Trophoblast cell (in vitro differentiated cells and primary cell): ENCODE measurements at regions not wholly inside any gene's neighbourhood (a gene's known extent, or its start where the extent isn't known, plus 50 kb on each side); places are given as distances from the start of the nearest gene placed in this dataset.

Source experiments
- DNase-seq, 2 donors: peaks; one replicate each; pipeline ENCODE4 v3.0.0-alpha.2; 2016
- H2AFZ ChIP-seq: 2 replicates; pipeline ENCODE4 v1.6.1; 2013; ENCODE audit warnings: low read length, moderate library complexity, mild to moderate bottlenecking; ENCODE audit not compliant: insufficient read depth, poor library complexity
- H2AK5ac ChIP-seq: 2 replicates; pipeline ENCODE4 v1.6.1; 2013; ENCODE audit warnings: mild to moderate bottlenecking, low read length
- H2BK120ac ChIP-seq: 2 replicates; pipeline ENCODE4 v1.6.1; 2013; ENCODE audit warnings: low read length, mild to moderate bottlenecking, moderate library complexity; ENCODE audit not compliant: insufficient read depth, poor library complexity
- H2BK12ac ChIP-seq: 2 replicates; pipeline ENCODE4 v1.6.1; 2013; ENCODE audit warnings: mild to moderate bottlenecking, low read length, moderate library complexity
- H2BK5ac ChIP-seq: 2 replicates; pipeline ENCODE4 v1.6.1; 2013; ENCODE audit warnings: low read length, low read depth, moderate library complexity, mild to moderate bottlenecking; ENCODE audit not compliant: poor library complexity
- H3K14ac ChIP-seq: 2 replicates; pipeline ENCODE4 v1.6.1; 2013; ENCODE audit warnings: mild to moderate bottlenecking, low read length
- H3K18ac ChIP-seq: 2 replicates; pipeline ENCODE4 v1.6.1; 2013; ENCODE audit warnings: mild to moderate bottlenecking, low read length
- H3K23ac ChIP-seq: 2 replicates; pipeline ENCODE4 v1.6.1; 2013; ENCODE audit warnings: low read length
- H3K27ac ChIP-seq: 2 replicates; pipeline ENCODE4 v1.5.1; 2013; ENCODE audit warnings: low read depth, mild to moderate bottlenecking, inconsistent platforms, low read length, moderate library complexity
- H3K27me3 ChIP-seq: 2 replicates; pipeline ENCODE4 v1.6.1; 2013; ENCODE audit warnings: inconsistent platforms, mild to moderate bottlenecking, low read length, moderate library complexity; ENCODE audit not compliant: insufficient read depth
- H3K36me3 ChIP-seq, 2 experiments: 1 replicate in 1 of 2; 2 replicates in 1 of 2; pipeline ENCODE4 v1.6.1; 2013; ENCODE audit warnings: low read length in 2 of 2, mild to moderate bottlenecking in 2 of 2, moderate library complexity in 1 of 2; ENCODE audit not compliant: insufficient read depth in 2 of 2, control insufficient read depth in 1 of 2
- H3K4ac ChIP-seq: 2 replicates; pipeline ENCODE4 v1.6.1; 2013; ENCODE audit warnings: low read depth, mild to moderate bottlenecking, low read length, moderate library complexity
- H3K4me1 ChIP-seq, 2 experiments: 1 replicate in 1 of 2; 2 replicates in 1 of 2; pipeline ENCODE4 v1.6.1; 2013; ENCODE audit warnings: low read length in 2 of 2, mild to moderate bottlenecking in 2 of 2, moderate library complexity in 1 of 2; ENCODE audit not compliant: insufficient read depth in 2 of 2, control insufficient read depth in 1 of 2
- H3K4me2 ChIP-seq: 2 replicates; pipeline ENCODE4 v1.6.1; 2013; ENCODE audit warnings: inconsistent platforms, mild to moderate bottlenecking, low read length, moderate library complexity
- H3K4me3 ChIP-seq: 2 replicates; pipeline ENCODE4 v1.5.1; 2013; ENCODE audit warnings: mild to moderate bottlenecking, low read depth, low read length, inconsistent platforms
- H3K79me1 ChIP-seq: one replicate; pipeline ENCODE4 v1.6.1; 2013; ENCODE audit warnings: low read length
- H3K79me2 ChIP-seq: 2 replicates; pipeline ENCODE4 v1.6.1; 2013; ENCODE audit warnings: low read length, mild to moderate bottlenecking; ENCODE audit not compliant: control insufficient read depth, insufficient read depth, poor library complexity
- H3K9ac ChIP-seq: 2 replicates; pipeline ENCODE4 v1.6.1; 2013; ENCODE audit warnings: mild to moderate bottlenecking, low read length
- H3K9me3 ChIP-seq: 2 replicates; pipeline ENCODE4 v1.6.1; 2013; ENCODE audit warnings: low read depth, mild to moderate bottlenecking, control low read depth, inconsistent platforms, low read length; ENCODE audit not compliant: insufficient read depth
- H4K12ac ChIP-seq: 2 replicates; pipeline ENCODE4 v1.6.1; 2013; ENCODE audit warnings: low read depth, mild to moderate bottlenecking, low read length, moderate library complexity
- H4K8ac ChIP-seq: 2 replicates; pipeline ENCODE4 v1.6.1; 2013; ENCODE audit warnings: low read depth, mild to moderate bottlenecking, low read length, moderate library complexity
- H4K91ac ChIP-seq: one replicate; pipeline ENCODE4 v1.6.1; 2013; ENCODE audit warnings: low read depth, mild to moderate bottlenecking, low read length, moderate library complexity
- WGBS: extraction: QIAGEN DNeasy Blood & Tissue Kit; methylation state at CpG from one replicate; pipeline ENCODE4 v1.1.7; 2013; ENCODE audit warnings: missing lambda C conversion rate; ENCODE audit not compliant: insufficient read length, insufficient coverage; ENCODE audit errors: extremely low coverage; 5-methylcytosine and 5-hydroxymethylcytosine counted together

GRCh38 chr13:106100171-106100919, 435.1 kb downstream of the EFNB2 start:
- Histone ChIP-seq H2AK5ac (no peak overlapping the region), H2BK12ac (no peak overlapping the region), H3K23ac (no peak overlapping the region), H3K9ac (no peak overlapping the region), H3K18ac (no peak overlapping the region), H3K36me3 (no peaks in the 10 kb centered on the region), H2BK120ac (peak overlapping the region; percentile 44), H3K79me1 (peaks cover 5% of the 10 kb centered on the region), H3K4me2 (peak overlapping the region; percentile 22), H3K4ac (no peak overlapping the region), H2BK5ac (peak overlapping the region; percentile 5), H3K27ac (peak overlapping the region; percentile 31), H4K8ac (peak overlapping the region; percentile 17), H3K14ac (no peak overlapping the region), H3K27me3 (no peaks in the 10 kb centered on the region), H4K91ac (no peak overlapping the region), H4K12ac (no peak overlapping the region), H3K4me1 (peaks cover 14 to 16% of the 10 kb centered on the region in 2 experiments), H3K9me3 (no peaks in the 10 kb centered on the region), H2AFZ (peak overlapping the region; percentile 37), H3K4me3 (no peak overlapping the region), H3K79me2 (no peaks in the 10 kb centered on the region)
- peak; percentile 78 to 82 for DNase-seq
- no CpG with 5 or more reads among the region's 8 CpGs for WGBS

- Histone ChIP-seq H3K9ac (no peak overlapping the region), H3K4me1 (peaks cover 14 to 16% of the 10 kb centered on the region in 2 experiments), H3K27me3 (no peaks in the 10 kb centered on the region), H4K12ac (no peak overlapping the region), H3K4ac (no peak overlapping the region), H4K8ac (no peak overlapping the region), H3K18ac (no peak overlapping the region), H2BK5ac (no peak overlapping the region), H3K14ac (no peak overlapping the region), H2AK5ac (peak overlapping the region; percentile 22), H3K79me1 (peaks cover 5% of the 10 kb centered on the region), H3K36me3 (no peaks in the 10 kb centered on the region), H3K23ac (no peak overlapping the region), H3K9me3 (no peaks in the 10 kb centered on the region), H3K4me3 (no peak overlapping the region), H3K27ac (no peak overlapping the region), H2BK120ac (no peak overlapping the region), H2BK12ac (peak overlapping the region; percentile 84), H4K91ac (peak overlapping the region; percentile 63), H3K79me2 (no peaks in the 10 kb centered on the region), H3K4me2 (no peak overlapping the region), H2AFZ (no peak overlapping the region)
- no peak for DNase-seq
- no CpG with 5 or more reads among the region's 13 CpGs for WGBS
Observed at GRCh38 chr13:106099765-106100164, 435.7 kb downstream of the EFNB2 start.

GRCh38 chr13:106098778-106099177, 436.7 kb downstream of the EFNB2 start:
- Histone ChIP-seq H3K27ac (no peak overlapping the region), H3K79me1 (peaks cover 5% of the 10 kb centered on the region), H3K79me2 (no peaks in the 10 kb centered on the region), H3K9ac (no peak overlapping the region), H4K12ac (no peak overlapping the region), H3K4ac (no peak overlapping the region), H2BK12ac (peak overlapping the region; percentile 5), H2BK5ac (no peak overlapping the region), H3K27me3 (no peaks in the 10 kb centered on the region), H3K4me2 (no peak overlapping the region), H3K4me1 (peaks cover 8 to 11% of the 10 kb centered on the region in 2 experiments), H2AK5ac (peak overlapping the region; percentile 66), H3K4me3 (no peak overlapping the region), H2BK120ac (no peak overlapping the region), H2AFZ (no peak overlapping the region), H3K36me3 (no peaks in the 10 kb centered on the region), H3K23ac (no peak overlapping the region), H3K9me3 (no peaks in the 10 kb centered on the region), H4K91ac (no peak overlapping the region), H3K14ac (no peak overlapping the region), H3K18ac (no peak overlapping the region), H4K8ac (no peak overlapping the region)
- no CpG with 5 or more reads among the region's 3 CpGs for WGBS
- DNase-seq = no peak

- Histone ChIP-seq H3K79me2 (no peaks in the 10 kb centered on the region), H3K23ac (no peak overlapping the region), H3K14ac (no peak overlapping the region), H3K36me3 (no peaks in the 10 kb centered on the region), H3K4me2 (no peak overlapping the region), H3K27ac (no peak overlapping the region), H2AFZ (no peak overlapping the region), H2BK12ac (no peak overlapping the region), H4K8ac (no peak overlapping the region), H3K4me1 (peaks cover 6 to 7% of the 10 kb centered on the region in 2 experiments), H2BK5ac (no peak overlapping the region), H2BK120ac (no peak overlapping the region), H3K79me1 (peaks cover 5% of the 10 kb centered on the region), H2AK5ac (no peak overlapping the region), H4K12ac (no peak overlapping the region), H3K4me3 (no peak overlapping the region), H3K18ac (no peak overlapping the region), H4K91ac (no peak overlapping the region), H3K9me3 (no peaks in the 10 kb centered on the region), H3K27me3 (no peaks in the 10 kb centered on the region), H3K9ac (no peak overlapping the region), H3K4ac (no peak overlapping the region)
- DNase-seq = no peak
- WGBS = no CpG with 5 or more reads among the region's 4 CpGs
Observed at GRCh38 chr13:106096661-106097092, 438.8 kb downstream of the EFNB2 start.
